GM21515 (cell line): ENCODE measurements at regions not wholly inside any gene's neighbourhood (a gene's known extent, or its start where the extent isn't known, plus 50 kb on each side); places are given as distances from the start of the nearest gene placed in this dataset.
"Not testable (repeated sequence)": the region's sequence is repeated elsewhere in the genome, so short reads cannot be mapped to it uniquely, and the experiment has no call there.

Experiments used
- ATAC-seq: cut with Tn5 transposase; IDR thresholded peaks from one replicate; pipeline ENCODE4 v1.9.1; 2021; ENCODE audit not compliant: unreplicated experiment

DNA sequence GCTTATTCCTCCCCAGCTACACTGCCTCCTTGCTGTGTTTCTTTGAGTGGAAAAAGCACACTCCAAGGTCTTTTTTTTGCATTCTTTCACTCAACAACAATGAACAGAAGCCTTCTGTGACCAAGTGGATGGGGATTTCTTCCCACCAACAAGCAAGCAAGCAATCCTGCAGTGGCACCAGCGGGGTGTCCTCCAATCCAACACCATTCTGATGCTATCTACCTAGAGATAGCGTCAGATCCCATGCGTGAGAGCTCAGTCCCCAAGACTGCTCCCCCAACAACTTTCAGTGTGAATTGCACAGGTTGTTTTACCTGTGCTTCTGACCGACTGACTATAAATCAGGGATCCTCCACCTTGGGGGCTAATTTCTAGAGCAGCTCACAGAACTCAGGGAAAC, 311.0 kb upstream of the PODXL start:
- no peak for ATAC-seq

- ATAC-seq = no peak
Measured at GRCh38 chr7:131865911-131866310, 309.5 kb upstream of the PODXL start.

DNA sequence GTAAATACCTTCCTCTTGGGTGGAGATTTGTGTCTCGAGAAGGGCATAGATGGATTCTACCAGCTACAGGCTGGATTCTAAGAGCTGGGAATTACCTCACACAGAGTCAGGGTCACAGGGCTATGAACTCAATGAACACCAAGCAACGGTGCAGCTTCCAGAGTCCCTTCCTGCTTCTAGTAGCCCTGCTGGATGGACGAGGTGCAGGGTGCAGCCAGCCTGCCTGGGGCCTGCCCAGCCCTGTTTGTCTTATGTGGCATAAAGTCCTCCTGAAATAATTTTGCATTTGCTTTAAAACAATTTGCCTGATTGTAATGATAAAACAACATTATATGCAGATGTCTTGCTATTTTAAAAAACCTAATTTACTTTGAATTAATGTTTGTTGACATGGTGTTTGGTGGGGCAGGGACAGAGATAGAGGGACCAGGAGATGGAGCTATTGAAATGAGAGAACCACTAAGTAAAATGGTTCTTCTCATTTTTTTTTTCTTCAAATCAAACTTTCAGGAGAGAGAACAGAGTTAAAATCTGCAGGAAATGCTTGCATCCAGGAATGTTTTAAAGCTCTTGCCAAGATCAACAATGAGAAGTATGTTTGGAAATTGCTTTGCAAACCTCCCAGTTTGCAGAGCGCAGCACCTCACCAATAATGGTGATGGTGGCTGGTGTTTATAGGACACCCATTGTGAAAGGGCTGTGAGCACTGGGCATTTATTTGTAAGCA, 305.4 kb upstream of the PODXL start:
- ATAC-seq = no peak

DNA sequence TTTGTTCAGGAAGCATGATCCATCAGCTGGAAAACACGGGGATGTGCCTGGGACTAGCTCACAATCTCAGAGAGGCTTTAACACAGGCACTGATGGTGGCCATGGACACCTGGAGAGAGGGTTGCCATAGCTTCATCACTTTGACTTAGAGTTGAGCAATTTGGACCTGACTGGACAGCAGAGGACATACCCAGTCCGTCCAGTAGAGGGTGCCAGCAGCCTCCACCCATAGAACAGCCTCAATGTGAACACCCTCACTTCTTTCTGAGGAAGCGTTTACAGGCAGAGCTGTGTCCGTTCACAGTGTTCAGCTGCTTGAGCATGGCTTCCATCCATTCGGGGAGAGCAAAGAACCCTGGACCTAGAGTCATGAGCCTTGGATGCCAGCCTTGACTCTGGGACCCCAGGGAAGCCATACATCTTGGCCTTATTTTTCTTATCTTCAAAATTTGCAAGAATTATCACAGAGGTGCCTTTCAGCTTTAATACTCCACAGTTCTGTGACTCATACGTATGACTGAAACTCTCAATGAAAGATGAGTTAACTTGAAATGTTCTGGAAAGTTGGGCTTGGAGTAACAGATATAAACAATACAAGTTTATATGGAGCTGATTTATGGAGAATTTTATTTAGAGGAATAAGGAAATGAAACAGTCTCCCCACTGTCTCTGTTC, 302.9 kb upstream of the PODXL start:
- peak; percentile 92 for ATAC-seq

GRCh38 chr7:131858611-131859010, 302.2 kb upstream of the PODXL start:
- ATAC-seq = no peak

DNA sequence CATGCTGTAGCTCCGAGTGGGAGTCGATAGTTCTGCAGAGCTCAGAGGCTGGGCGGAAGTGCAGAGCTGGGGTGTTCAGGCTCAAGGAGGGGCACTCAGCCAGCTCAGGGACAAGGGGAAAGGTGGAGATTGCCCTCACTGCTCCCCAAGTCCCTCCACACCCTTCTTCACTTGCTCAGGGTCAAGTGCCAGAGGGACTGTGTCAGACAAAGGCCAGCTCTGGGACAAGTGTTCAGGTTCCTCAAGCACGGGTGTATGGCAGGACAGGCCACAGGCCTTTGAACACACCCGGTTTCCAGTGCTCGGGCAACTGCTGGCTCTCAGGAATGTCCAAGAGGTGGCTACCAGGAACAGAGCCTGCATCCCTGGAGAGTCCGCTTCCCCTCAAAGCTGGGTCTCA, 293.0 kb upstream of the PODXL start:
- ATAC-seq = no peak

DNA sequence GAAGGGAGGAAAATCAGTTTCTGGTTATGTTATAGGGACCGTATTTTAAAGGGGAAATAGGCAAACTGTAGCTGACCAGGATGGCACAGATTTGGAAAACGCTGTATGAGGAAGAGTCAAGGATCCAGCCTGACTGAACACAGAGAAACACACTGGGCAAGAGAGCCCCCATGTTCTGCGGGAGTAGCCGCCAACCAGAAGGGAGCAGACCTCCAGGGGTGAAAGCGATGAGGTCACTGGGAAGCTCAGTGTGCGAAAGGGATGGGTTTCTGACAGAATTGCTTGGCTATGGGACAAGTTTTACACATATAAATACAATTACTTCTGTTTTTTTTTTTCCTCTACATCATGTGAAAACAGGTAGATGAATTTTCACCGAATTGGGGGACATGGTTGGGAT, 291.6 kb upstream of the PODXL start:
- ATAC-seq = no peak

DNA sequence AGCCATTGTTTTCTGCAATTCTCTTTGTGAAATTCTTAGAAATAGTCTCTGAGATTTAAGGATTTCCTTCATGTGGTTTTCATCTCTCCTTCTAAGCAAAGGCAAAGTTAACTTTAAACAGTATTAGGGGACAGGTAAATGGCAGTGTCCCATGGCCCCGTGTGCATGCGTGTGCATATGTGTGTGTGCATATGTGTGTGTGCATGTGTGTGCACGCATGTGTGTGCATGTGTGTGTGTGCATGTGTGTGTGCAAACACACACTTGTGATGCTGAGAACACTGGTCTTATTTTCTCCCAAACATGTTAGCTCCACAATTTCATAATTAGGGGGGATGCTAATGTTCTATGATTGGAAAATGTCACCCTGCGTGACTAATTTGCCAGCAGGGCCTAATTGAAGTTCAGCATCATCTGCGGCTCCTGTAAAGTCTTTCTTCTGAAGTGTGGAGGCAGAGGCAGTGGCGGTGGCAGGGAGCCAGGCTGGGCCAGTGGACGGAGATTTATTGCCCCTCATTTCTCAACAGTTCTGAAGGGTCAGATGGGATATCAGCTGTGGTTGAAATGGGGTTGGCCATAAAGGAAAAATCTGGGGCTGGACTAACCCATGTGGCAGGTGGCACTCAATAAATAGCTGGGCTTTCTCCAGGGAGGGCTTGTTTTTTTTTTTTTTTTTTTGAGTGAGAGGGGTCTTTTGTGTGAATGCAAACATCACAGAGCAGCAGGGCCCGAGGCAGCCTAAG, 289.3 kb upstream of the PODXL start:
- no peak for ATAC-seq

DNA sequence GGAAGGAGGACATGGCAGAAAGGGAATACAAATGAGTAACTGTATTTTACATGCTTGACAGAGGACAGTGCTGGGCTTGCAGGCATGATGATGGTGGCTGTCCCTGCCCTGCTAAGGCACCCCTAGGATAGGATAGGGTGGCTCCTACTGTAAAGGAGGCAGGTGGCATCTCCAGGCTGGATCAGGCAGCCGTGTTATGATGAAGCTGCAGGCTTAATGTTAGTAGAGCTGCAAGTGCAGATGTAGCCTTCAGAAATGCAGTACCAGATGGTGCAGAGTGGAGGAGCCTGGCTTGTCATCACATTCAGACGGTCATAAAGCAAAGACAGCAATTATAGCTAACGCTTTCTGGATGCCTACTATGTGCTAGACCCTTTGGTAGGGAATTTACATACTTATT, 287.9 kb upstream of the PODXL start:
- no peak for ATAC-seq

DNA sequence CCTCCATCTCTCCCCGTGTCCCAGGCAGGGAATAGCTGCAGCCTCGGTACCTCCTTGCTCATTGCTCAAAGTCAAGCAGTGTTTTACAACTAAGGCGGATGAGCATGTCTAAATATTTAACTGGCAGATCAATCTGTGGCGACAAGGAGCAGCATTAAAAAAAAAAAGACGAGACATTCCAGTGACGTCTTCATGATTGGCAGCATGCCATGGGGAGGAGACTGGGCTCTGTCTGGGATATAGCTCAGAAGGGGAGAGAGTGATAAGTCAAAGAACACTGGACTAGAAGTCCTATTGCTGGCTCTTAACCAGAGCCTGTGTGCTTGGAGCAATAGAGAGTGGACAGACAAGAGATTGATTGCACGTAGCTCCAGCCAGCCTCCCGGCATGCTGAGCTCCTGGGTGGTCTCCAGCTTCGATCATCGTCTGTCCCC, 287.5 kb upstream of the PODXL start:
- ATAC-seq = no peak

- ATAC-seq = no peak
Measured at GRCh38 chr7:131839967-131840690, 283.7 kb upstream of the PODXL start.

GRCh38 chr7:131836733-131837132, 280.3 kb upstream of the PODXL start:
- no peak for ATAC-seq

DNA sequence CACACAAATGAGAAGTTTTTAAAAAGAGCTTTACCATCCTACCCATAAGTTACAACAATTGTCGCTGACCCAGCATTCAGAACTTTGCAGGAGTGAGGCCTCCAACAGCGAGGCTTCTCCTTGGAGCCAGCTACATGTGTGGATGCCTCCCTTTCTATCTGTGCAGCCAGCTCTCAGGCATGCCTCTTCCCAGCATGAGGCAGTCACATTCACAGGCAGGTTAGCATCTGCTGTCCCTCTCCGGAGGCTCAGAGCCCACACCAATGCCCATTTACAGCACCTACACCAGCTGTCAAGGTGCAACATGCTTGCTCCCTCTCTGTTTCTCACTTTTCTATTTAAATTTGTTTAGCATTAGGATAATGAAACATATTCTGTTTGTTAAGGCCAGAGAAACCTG, 278.7 kb upstream of the PODXL start:
- no peak for ATAC-seq

- no peak for ATAC-seq
Measured at GRCh38 chr7:131830681-131831080, 274.3 kb upstream of the PODXL start.

GRCh38 chr7:131829947-131830558, 273.6 kb upstream of the PODXL start:
- no peak for ATAC-seq

DNA sequence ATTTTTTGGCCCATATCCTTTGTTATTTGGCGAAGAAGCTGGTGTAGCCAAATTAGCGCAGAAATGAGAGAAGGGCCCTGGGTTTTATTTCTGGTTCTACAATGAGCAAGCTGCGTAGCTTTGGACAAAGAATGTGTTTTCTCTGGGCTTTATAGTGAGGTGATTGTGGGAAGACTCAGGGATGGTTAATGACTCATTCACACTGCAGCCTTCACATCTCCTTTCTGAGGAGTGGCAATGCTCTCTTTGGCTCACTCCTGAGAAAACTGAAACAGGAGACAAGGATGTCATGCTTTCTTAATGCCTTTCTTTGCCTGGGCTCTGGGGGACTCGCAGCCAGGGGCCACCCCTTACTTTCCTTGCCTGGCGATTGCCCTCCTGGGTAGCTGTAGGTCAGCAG, 271.0 kb upstream of the PODXL start:
- no peak for ATAC-seq

- no peak for ATAC-seq
Measured at GRCh38 chr7:131826960-131827359, 270.5 kb upstream of the PODXL start.

DNA sequence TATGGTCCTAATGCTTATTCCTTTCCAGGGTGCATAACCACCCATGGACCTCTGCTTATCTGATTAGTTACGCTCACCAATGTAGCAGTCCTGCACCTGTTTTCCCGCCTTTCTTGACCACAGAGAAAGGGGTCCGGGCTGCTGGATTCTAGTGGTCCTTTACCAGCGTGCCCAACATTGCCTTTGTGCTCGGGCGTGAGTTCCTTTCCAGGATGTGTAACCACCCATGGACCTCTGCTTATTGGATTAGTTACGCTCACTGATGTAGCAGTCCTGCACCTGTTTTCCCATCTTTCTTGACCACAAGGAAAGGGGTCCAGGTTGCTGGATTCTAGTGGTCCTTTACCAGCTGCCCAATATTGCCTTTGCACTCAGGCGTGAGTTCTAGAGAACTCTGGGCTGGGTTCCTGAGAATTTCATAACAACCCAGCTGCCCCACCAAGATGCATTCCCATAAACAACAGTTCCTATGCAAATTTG, 267.6 kb upstream of the PODXL start:
- not testable (repeated sequence) for ATAC-seq

DNA sequence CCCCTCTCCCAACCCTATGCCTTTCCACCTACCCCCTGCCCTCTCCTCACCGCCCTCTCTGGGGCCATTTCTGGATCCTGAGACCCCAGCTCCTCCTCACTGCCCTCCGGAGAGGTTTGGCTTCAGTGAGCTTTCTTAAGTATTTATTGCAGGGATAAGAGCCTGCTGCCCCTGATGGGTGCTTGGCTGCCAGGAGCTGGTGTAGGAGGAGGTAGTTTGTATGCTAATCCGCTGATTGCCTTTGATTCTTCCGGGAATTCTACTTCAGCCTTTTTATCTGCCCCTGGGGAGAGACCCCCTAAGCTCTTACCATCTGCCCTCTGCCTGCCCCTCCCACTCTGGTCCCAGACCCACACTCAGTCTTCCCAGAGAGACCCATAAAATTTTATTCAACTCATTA, 263.5 kb upstream of the PODXL start:
- ATAC-seq = no peak

DNA sequence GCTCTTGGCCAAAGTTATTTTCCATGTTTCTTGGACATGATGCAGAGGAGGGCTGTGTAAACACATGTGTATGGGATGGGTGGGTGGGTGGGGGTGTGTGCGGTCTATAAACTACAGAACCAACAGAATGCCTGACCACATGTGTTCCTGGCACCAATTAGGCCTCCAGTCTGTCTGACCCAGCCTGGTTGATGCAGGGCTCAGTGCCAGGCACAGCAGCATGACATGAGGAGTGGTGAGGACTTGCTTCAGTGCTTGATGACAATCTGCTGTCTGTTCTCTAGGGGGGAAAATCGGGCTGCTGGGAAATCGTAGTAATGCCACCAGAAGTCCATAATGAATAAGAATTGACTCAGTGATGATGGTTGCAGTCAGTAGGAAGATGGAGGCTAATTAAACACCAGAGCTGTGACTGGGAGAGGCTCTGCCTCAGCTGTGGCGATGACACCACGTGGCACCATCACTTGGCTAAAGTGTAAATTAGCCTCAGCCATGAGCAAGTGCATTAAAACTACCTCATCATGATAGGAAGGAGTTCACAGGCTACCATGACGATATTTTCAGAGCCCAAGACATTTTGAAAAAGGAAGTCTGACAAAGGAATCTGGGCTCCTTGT, 260.1 kb upstream of the PODXL start:
- ATAC-seq = no peak
